HG02759 (cell line): ENCODE measurements at regions not wholly inside any gene's neighbourhood (a gene's known extent, or its start where the extent isn't known, plus 50 kb on each side); places are given as distances from the start of the nearest gene placed in this dataset.
"Not testable (repeated sequence)": the region's sequence is repeated elsewhere in the genome, so short reads cannot be mapped to it uniquely, and the experiment has no call there.

ENCODE experiments used
- ATAC-seq: cut with Tn5 transposase; IDR thresholded peaks from one replicate; pipeline ENCODE4 v1.9.1; 2021; ENCODE audit warnings: mild to moderate bottlenecking, moderate library complexity; ENCODE audit not compliant: unreplicated experiment

GRCh38 chr10:57621466-57621865 lies 646.2 kb downstream of the IPMK start:
- ATAC-seq: no peak

DNA sequence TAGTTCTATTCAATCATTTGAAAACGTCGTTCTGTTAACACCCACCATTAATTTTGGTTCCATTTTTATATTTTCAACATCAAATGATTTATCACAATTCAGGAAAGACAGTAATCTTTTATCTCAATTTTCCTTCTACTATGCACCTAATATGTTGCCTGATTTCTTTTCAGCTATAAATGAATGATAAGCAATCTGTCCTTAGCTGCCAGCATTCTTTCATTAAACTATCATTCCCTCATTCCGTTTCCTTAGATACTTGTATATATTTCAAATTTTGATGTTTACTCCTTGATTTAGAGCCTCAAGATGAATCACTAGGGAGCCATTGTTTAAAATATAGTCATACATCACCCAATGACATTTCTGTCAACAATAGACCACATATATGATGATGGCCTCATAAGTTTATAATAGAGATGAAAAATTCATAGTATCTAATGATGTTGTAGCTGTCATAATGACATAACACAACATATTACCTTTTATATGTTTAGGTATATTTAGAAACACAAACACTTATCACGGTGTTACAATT lies 661.7 kb downstream of the IPMK start:
- ATAC-seq: no peak

DNA sequence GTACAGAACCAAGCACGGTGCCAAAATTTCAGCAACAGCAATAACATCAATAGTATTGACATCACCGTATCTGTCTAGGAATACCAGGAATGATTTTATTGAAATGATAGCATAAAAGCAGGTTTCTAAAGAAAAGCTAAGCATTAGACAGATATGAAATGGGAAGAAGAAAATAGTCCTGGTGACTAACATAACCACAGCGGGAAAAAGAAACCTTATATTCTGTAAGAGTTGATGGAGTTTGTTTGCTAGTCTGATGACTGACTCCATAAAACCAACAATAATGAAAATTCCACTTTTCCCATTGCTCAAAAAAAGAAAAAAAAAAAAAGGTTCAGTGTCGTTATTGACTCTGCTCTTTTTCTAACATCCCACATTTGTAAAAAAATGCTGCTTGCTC lies 668.3 kb downstream of the IPMK start:
- ATAC-seq: no peak

- no peak for ATAC-seq
Measured at GRCh38 chr10:57593983-57594573, 673.6 kb downstream of the IPMK start.

DNA sequence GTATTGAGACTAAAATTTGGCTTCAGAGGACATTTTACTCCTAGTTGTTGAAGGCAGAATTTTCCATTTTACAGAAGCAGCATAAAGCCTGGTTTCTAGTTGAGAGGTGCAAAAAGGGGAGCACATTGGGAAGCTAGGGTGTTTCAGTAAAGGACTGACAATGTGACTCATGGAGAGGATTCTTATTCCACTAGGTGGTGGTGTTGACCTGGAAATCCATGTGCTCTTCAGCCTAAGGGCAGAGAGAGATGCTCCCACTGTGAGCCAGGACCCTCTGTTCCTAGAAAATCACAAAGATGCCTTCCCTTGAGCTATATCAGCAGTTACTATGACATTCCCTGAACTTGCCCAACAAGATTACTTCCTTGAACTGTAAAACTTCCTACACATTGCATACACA lies 687.8 kb downstream of the IPMK start:
- peak; percentile 73 for ATAC-seq

DNA sequence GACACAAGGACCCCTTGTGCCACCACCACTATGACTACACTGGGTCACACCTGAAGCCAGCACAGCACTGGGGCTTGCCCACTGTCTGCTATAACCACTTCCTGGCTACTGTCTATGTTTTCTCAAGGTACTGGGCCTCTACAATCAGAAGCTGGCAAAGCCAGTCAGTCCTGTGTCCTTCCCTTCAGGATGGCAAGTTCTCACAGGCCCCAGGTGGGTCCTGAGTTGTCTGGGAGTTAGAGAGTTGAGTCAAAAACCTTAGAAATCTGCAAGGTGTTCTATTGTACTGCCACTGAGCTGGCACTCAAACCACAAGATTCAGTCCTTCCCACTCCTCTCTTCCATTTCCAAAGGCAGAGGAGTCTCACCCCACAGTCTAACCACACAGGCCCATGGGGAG lies 705.5 kb downstream of the IPMK start:
- ATAC-seq: no peak

GRCh38 chr10:57551774-57552173 lies 715.9 kb downstream of the IPMK start:
- not testable (repeated sequence) for ATAC-seq

GRCh38 chr10:57535306-57535705 lies 732.4 kb downstream of the IPMK start:
- no peak for ATAC-seq

DNA sequence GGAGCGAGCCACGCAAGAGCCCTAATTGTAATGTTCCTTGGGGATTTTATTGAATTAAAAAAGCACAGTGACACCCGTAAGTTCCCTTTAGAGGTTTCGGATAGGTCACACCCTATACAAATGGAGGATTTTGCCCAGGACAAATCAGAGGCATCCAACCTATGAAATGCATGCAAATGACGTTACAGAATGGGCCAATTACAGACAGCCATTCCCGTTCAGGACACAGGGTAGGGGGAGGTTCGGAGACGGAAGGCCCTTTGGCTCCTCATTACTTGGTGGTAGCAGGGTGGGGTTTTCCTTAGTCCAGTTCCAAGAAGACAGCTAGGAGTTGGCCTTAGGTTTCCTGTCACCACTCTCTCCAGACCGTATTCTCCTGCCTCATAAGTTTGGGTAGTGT lies 754.1 kb downstream of the IPMK start:
- no peak for ATAC-seq

GRCh38 chr10:57507788-57508187 lies 759.9 kb downstream of the IPMK start:
- no peak for ATAC-seq

DNA sequence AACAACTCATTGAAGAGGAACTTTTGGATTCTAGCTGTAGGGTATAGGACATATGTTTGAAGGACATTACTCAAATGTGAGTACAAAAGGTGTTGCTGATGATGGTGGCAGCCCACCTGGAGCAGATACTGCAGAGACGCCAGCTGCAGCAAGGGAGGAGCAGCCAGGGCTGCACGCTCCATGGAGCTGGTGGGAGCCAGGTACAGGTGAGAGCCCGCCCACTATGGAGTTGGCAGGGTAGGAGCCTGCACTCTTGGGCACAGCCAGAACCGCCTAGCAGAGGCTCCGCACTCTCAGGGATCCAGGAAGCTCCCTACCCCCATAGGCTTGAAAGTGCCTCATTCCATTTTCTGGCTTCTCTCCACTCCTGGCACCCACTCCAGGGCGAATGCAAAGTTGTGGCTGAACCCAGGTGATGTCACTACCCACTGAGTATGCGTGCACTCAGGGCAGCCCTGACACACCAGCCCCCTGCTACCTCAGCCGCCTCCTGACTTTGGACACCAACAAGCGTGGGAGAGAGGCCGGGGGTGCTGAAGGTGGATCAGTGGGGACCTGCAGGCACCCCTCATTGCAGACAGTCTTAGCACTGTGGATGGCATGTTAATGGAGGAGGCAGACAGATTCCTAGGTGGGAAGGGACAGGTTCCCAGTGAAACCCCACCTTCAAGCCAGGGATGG lies 761.1 kb downstream of the IPMK start:
- no peak for ATAC-seq

- no peak for ATAC-seq
Measured at GRCh38 chr10:57494486-57494885, 773.2 kb downstream of the IPMK start.

DNA sequence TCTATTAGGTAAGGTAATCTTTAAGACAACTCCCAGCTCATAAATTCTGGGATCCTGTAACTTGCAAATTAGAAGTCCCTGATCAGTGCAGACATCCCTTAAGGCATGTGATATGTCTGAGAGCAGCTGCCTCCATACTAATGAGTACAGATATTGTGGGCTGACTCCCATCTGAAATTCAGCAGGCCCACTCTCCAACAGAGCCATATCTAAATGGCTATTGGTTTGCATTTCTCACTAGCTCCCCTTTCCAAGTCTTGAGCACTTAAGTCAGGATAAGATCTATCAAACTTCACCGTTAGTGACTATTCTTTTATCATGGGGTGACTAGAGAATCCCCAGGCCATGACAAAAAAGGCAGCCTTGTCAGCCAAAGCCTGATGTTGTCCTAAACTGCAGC lies 785.4 kb downstream of the IPMK start:
- no peak for ATAC-seq

DNA sequence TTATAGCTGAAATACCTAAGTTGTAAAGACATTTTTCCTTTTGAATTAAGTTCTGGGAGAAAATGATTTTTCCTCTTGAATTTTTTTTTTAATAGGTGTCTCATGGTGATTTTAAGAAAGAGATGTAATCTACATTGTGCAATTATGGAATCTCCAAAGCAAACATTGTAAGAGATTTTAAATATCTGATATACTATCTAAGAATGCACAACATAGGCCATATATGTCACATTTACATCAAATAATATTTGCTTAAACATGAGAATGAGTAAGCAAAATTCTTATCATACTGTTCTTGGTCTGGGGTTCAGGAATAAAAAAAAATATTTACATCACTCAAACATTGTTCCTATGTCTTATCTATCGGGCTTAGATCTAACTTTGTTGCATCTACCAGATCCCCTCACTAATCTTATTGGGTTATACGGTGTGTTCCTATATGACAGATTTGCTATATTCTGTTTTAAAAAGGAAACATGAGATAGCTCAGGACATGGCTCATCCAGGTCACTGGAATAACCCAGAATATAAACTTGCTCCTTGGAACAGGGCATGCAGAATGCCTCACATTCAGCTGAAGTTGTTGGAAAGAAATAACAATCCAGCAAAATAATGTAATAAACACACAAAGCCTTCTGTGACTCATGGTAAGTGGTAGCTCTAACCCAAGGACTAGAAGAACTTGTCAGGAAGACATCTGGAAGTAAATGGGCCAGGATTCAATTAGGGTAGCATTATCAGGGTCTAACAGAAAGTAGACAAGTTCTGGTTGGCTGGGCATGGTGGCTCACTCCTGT lies 794.7 kb downstream of the IPMK start:
- no peak for ATAC-seq

- no peak for ATAC-seq
Measured at GRCh38 chr10:57468894-57469432, 798.7 kb downstream of the IPMK start.

DNA sequence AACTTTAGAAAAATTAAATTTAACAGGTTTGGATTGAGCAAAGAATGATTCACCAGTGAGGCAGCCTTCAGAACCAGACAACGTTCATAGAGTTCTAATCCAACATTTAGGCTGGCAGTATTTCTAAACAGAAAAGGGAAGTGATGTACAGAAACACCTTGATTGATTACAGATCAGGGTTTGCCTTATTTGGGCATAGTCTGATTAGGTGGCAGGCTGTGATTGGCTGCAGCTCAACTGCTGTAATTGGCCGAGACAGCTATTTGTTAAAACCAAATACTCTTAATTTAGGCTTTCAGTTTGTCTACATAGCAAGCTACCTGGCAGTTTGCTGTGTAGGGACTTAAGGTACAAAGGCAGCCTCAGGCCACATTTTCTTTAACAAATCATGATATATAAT lies 802.5 kb downstream of the IPMK start:
- ATAC-seq: no peak

GRCh38 chr10:57460540-57460939 lies 807.2 kb downstream of the IPMK start:
- no peak for ATAC-seq

GRCh38 chr10:57457972-57458512 lies 809.7 kb downstream of the IPMK start:
- no peak for ATAC-seq

GRCh38 chr10:57430376-57430775 lies 837.3 kb downstream of the IPMK start:
- no peak for ATAC-seq

- ATAC-seq: no peak
Measured at GRCh38 chr10:57420881-57421280, 846.8 kb downstream of the IPMK start.

GRCh38 chr10:57418476-57418875 lies 849.2 kb downstream of the IPMK start:
- no peak for ATAC-seq
